ENCODE measurements at regions not wholly inside any gene's neighbourhood (a gene's known extent, or its start where the extent isn't known, plus 50 kb on each side); places are given as distances from the start of the nearest gene placed in this dataset.

DNA sequence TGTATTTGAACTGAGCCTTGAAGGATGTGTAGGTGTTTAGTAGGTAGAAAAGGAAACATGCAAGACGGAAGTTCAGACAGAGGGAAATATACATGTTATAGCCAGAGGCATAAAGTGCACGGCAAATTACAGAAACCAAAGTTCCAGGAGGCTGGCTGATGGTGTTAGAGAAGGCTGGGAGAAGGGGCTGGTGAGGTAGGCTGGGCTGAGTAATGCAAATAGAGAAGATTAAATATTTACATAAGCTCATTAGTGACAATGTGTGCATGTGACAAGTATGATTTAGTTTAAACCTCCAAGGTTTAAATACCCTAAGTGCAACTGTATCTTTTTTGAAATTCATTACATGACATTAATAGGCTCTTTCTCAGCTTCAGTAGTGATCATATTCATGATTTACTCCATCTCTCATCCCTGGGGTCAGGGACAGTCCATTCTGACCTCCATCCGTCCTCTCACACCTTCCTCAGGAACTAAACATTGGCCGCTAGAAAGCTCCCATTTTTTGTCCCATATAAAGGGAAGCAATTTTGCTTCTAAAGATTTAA, 399.8 kb upstream of the SALL1 start (continued):
- no peak for TF ChIP-seq ZNF462 (CRISPR knock-in tag; IDR thresholded peaks at IDR 0.05)
- TF ChIP-seq REST (IDR thresholded peaks at IDR 0.05; ENCODE audit: unreplicated experiment), result no peak
- TF ChIP-seq EZH2phosphoT487 (IDR thresholded peaks at IDR 0.05; ENCODE audit: unreplicated experiment), result no peak

DNA sequence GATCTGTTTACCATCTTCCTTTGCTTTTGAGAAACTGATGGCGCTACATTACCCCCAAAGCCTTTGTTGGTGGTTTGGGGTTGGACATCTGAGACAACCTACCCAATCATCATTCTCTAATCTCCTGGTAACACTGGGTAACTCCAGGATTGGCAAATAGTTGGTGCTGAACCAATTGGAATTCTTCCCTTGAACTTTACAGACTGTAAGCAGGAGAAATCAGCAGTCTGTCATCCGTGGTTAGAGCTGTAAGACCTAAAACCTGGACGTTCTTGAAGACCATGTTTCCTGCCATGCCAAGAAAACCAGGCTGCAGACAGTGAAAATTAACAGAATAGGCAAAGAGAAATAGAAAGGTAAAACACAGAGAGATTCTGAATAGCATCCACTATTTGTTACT, 398.8 kb upstream of the SALL1 start:
- Histone ChIP-seq H3K27ac (ENCODE audit: low read depth) (no peak overlapping the region), H3K9me2 (ENCODE audit: insufficient read depth) (peaks cover 6% of the 10 kb centered on the region), H3K36me3 (ENCODE audit: insufficient read depth) (no peaks in the 10 kb centered on the region), H3F3A (replicated peaks; ENCODE audit: low read depth) (no peaks in the 10 kb centered on the region), H4K20me1 (replicated peaks; ENCODE audit: insufficient read depth) (no peaks in the 10 kb centered on the region), H3K79me2 (replicated peaks; ENCODE audit: insufficient read depth) (no peaks in the 10 kb centered on the region), H3K27me3 (ENCODE audit: insufficient read depth) (no peaks in the 10 kb centered on the region), H2AFZ (no peak overlapping the region), H3K4me3 (no peak overlapping the region), H3K4me2 (no peak overlapping the region), H3K4me1 (ENCODE audit: insufficient read depth) (peaks cover 10% of the 10 kb centered on the region)
- Mint-ChIP-seq H3K4me3 (no peak overlapping the region), H3K27me3 (ENCODE audit: insufficient read depth, low read depth, poor library complexity) (no peaks in the 10 kb centered on the region), H3K27ac (no peak overlapping the region), H3K36me3 (ENCODE audit: low read depth) (no peaks in the 10 kb centered on the region), H3K9me3 (no peaks in the 10 kb centered on the region), H3K4me1 (peaks cover 11% of the 10 kb centered on the region)
- no peak for DNase-seq (ENCODE audit: low spot score)
- no peak for ATAC-seq
- no peak for TF ChIP-seq ZNF114 (CRISPR knock-in tag; IDR thresholded peaks at IDR 0.05)
- TF ChIP-seq ETS1 (IDR thresholded peaks at IDR 0.05), result no peak
- no peak for TF ChIP-seq STAT1 (IDR thresholded peaks at IDR 0.05; ENCODE audit: unreplicated experiment)
- no peak for TF ChIP-seq CREB1 (CRISPR knock-in tag; IDR thresholded peaks at IDR 0.05; ENCODE audit: low read depth)
- no peak for TF ChIP-seq NANOG (IDR thresholded peaks at IDR 0.05; ENCODE audit: borderline replicate concordance)
- TF ChIP-seq, protein P1, sequence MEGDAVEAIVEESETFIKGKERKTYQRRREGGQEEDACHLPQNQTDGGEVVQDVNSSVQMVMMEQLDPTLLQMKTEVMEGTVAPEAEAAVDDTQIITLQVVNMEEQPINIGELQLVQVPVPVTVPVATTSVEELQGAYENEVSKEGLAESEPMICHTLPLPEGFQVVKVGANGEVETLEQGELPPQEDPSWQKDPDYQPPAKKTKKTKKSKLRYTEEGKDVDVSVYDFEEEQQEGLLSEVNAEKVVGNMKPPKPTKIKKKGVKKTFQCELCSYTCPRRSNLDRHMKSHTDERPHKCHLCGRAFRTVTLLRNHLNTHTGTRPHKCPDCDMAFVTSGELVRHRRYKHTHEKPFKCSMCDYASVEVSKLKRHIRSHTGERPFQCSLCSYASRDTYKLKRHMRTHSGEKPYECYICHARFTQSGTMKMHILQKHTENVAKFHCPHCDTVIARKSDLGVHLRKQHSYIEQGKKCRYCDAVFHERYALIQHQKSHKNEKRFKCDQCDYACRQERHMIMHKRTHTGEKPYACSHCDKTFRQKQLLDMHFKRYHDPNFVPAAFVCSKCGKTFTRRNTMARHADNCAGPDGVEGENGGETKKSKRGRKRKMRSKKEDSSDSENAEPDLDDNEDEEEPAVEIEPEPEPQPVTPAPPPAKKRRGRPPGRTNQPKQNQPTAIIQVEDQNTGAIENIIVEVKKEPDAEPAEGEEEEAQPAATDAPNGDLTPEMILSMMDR (conservative IDR thresholded peaks at IDR 0.05; ENCODE audit: low read depth in 2 of 2), result no peak
